ENCODE measurements at regions not wholly inside any gene's neighbourhood (a gene's known extent, or its start where the extent isn't known, plus 50 kb on each side); places are given as distances from the start of the nearest gene placed in this dataset.
"Not testable (repeated sequence)": the region's sequence is repeated elsewhere in the genome, so short reads cannot be mapped to it uniquely, and the experiment has no call there.

- H3K36me3 Mint-ChIP-seq (ENCODE audit: low read depth) = no peaks in the 10 kb centered on the region
- no peak overlapping the region for H3K4me3 Mint-ChIP-seq
- intact Hi-C loops (cut with micrococcal nuclease) = no loop called here
- H3K9me3 Mint-ChIP-seq = peaks cover 33% of the 10 kb centered on the region
- no peak overlapping the region for H3K27ac Mint-ChIP-seq
- no peaks in the 10 kb centered on the region for H3K4me1 Mint-ChIP-seq (ENCODE audit: low read depth)
- H3K27me3 Mint-ChIP-seq = no peaks in the 10 kb centered on the region
These were observed 155.2 kb downstream of the LIG4 start for GRCh38 chr13:108060111-108060510.

- no peaks in the 10 kb centered on the region for H3K27me3 Mint-ChIP-seq
- no peak overlapping the region for H3K27ac Mint-ChIP-seq
- H3K9me3 Mint-ChIP-seq = peaks cover 16% of the 10 kb centered on the region
- no peak overlapping the region for H3K4me3 Mint-ChIP-seq
- intact Hi-C loops (cut with micrococcal nuclease) = no loop called here
- H3K4me1 Mint-ChIP-seq (ENCODE audit: low read depth) = no peaks in the 10 kb centered on the region
- H3K36me3 Mint-ChIP-seq (ENCODE audit: low read depth) = no peaks in the 10 kb centered on the region
These were observed 159.1 kb downstream of the LIG4 start for GRCh38 chr13:108056278-108056677.

- intact Hi-C loops (cut with micrococcal nuclease) = no loop called here
- Mint-ChIP-seq H3K27me3 (no peaks in the 10 kb centered on the region), H3K4me3 (no peak overlapping the region), H3K9me3 (peaks cover 21% of the 10 kb centered on the region), H3K27ac (no peak overlapping the region), H3K4me1 (ENCODE audit: low read depth) (no peaks in the 10 kb centered on the region), H3K36me3 (ENCODE audit: low read depth) (no peaks in the 10 kb centered on the region)
These were observed 166.1 kb downstream of the LIG4 start for GRCh38 chr13:108049211-108049610.

GRCh38 chr13:108044954-108045353, 170.4 kb downstream of the LIG4 start:
- intact Hi-C loops (cut with micrococcal nuclease) = no loop called here
- Mint-ChIP-seq H3K4me1 (ENCODE audit: low read depth) (no peaks in the 10 kb centered on the region), H3K9me3 (peaks cover 18% of the 10 kb centered on the region), H3K4me3 (no peak overlapping the region), H3K36me3 (ENCODE audit: low read depth) (no peaks in the 10 kb centered on the region), H3K27me3 (no peaks in the 10 kb centered on the region), H3K27ac (no peak overlapping the region)

- peaks cover 18% of the 10 kb centered on the region for H3K9me3 Mint-ChIP-seq
- H3K36me3 Mint-ChIP-seq (ENCODE audit: low read depth); H3K27me3 Mint-ChIP-seq; H3K4me3 Mint-ChIP-seq; H3K4me1 Mint-ChIP-seq (ENCODE audit: low read depth); intact Hi-C loops (cut with micrococcal nuclease); H3K27ac Mint-ChIP-seq: not testable (repeated sequence)
These were observed 172.5 kb downstream of the LIG4 start for GRCh38 chr13:108042866-108043265.

- no peaks in the 10 kb centered on the region for H3K36me3 Mint-ChIP-seq (ENCODE audit: low read depth)
- H3K4me3 Mint-ChIP-seq = no peak overlapping the region
- intact Hi-C loops (cut with micrococcal nuclease) = no loop called here
- H3K9me3 Mint-ChIP-seq = peaks cover 8% of the 10 kb centered on the region
- H3K4me1 Mint-ChIP-seq (ENCODE audit: low read depth) = no peaks in the 10 kb centered on the region
- H3K27ac Mint-ChIP-seq = no peak overlapping the region
- no peaks in the 10 kb centered on the region for H3K27me3 Mint-ChIP-seq
These were observed 178.0 kb downstream of the LIG4 start for GRCh38 chr13:108037348-108037747.

- Mint-ChIP-seq H3K9me3 (peaks cover 8% of the 10 kb centered on the region), H3K27me3 (no peaks in the 10 kb centered on the region), H3K27ac (no peak overlapping the region), H3K4me1 (ENCODE audit: low read depth) (no peaks in the 10 kb centered on the region), H3K36me3 (ENCODE audit: low read depth) (no peaks in the 10 kb centered on the region), H3K4me3 (no peak overlapping the region)
- intact Hi-C loops (cut with micrococcal nuclease) = no loop called here
These were observed 178.9 kb downstream of the LIG4 start for GRCh38 chr13:108036411-108036932.

GRCh38 chr13:108034909-108035410, 180.4 kb downstream of the LIG4 start:
- intact Hi-C loops (cut with micrococcal nuclease) = no loop called here
- Mint-ChIP-seq H3K4me3 (no peak overlapping the region), H3K27ac (no peak overlapping the region), H3K4me1 (ENCODE audit: low read depth) (no peaks in the 10 kb centered on the region), H3K9me3 (peaks cover 20% of the 10 kb centered on the region), H3K36me3 (ENCODE audit: low read depth) (no peaks in the 10 kb centered on the region), H3K27me3 (no peaks in the 10 kb centered on the region)

GRCh38 chr13:108033800-108034707, 181.3 kb downstream of the LIG4 start:
- H3K4me3 Mint-ChIP-seq = no peak overlapping the region
- no peaks in the 10 kb centered on the region for H3K4me1 Mint-ChIP-seq (ENCODE audit: low read depth)
- intact Hi-C loops (cut with micrococcal nuclease) = no loop called here
- H3K36me3 Mint-ChIP-seq (ENCODE audit: low read depth) = no peaks in the 10 kb centered on the region
- H3K27ac Mint-ChIP-seq = no peak overlapping the region
- no peaks in the 10 kb centered on the region for H3K27me3 Mint-ChIP-seq
- peaks cover 22% of the 10 kb centered on the region for H3K9me3 Mint-ChIP-seq

GRCh38 chr13:108031865-108032264, 183.5 kb downstream of the LIG4 start:
- H3K36me3 Mint-ChIP-seq (ENCODE audit: low read depth) = no peaks in the 10 kb centered on the region
- H3K27ac Mint-ChIP-seq = no peak overlapping the region
- no peaks in the 10 kb centered on the region for H3K4me1 Mint-ChIP-seq (ENCODE audit: low read depth)
- no peaks in the 10 kb centered on the region for H3K27me3 Mint-ChIP-seq
- intact Hi-C loops (cut with micrococcal nuclease) = no loop called here
- peaks cover 22% of the 10 kb centered on the region for H3K9me3 Mint-ChIP-seq
- no peak overlapping the region for H3K4me3 Mint-ChIP-seq

GRCh38 chr13:108030769-108031168, 184.6 kb downstream of the LIG4 start:
- Mint-ChIP-seq H3K9me3 (peaks cover 22% of the 10 kb centered on the region), H3K4me3 (no peak overlapping the region), H3K27me3 (no peaks in the 10 kb centered on the region), H3K4me1 (ENCODE audit: low read depth) (no peaks in the 10 kb centered on the region), H3K27ac (no peak overlapping the region), H3K36me3 (ENCODE audit: low read depth) (no peaks in the 10 kb centered on the region)
- intact Hi-C loops (cut with micrococcal nuclease) = no loop called here

GRCh38 chr13:108026680-108027410, 188.5 kb downstream of the LIG4 start:
- Mint-ChIP-seq H3K27me3 (no peaks in the 10 kb centered on the region), H3K36me3 (ENCODE audit: low read depth) (no peaks in the 10 kb centered on the region), H3K9me3 (peaks cover 17% of the 10 kb centered on the region), H3K4me1 (ENCODE audit: low read depth) (no peaks in the 10 kb centered on the region), H3K4me3 (no peak overlapping the region), H3K27ac (no peak overlapping the region)
- intact Hi-C loops (cut with micrococcal nuclease) = no loop called here

GRCh38 chr13:108020027-108020426, 195.3 kb downstream of the LIG4 start:
- H3K9me3 Mint-ChIP-seq = peaks cover 38% of the 10 kb centered on the region
- no peaks in the 10 kb centered on the region for H3K4me1 Mint-ChIP-seq (ENCODE audit: low read depth)
- no peaks in the 10 kb centered on the region for H3K27me3 Mint-ChIP-seq
- intact Hi-C loops (cut with micrococcal nuclease) = no loop called here
- no peak overlapping the region for H3K4me3 Mint-ChIP-seq
- H3K36me3 Mint-ChIP-seq (ENCODE audit: low read depth) = no peaks in the 10 kb centered on the region
- no peak overlapping the region for H3K27ac Mint-ChIP-seq

- intact Hi-C loops (cut with micrococcal nuclease) = no loop called here
- peaks cover 44% of the 10 kb centered on the region for H3K9me3 Mint-ChIP-seq
- no peaks in the 10 kb centered on the region for H3K4me1 Mint-ChIP-seq (ENCODE audit: low read depth)
- no peak overlapping the region for H3K4me3 Mint-ChIP-seq
- H3K27me3 Mint-ChIP-seq = no peaks in the 10 kb centered on the region
- no peak overlapping the region for H3K27ac Mint-ChIP-seq
- no peaks in the 10 kb centered on the region for H3K36me3 Mint-ChIP-seq (ENCODE audit: low read depth)
These were observed 196.9 kb downstream of the LIG4 start for GRCh38 chr13:108018371-108018870.

Data from dendritic cell treated with granulocyte-macrophage colony-stimulating factor and Interleukin-4, amounts not matched to agents 40 ng/mL and 50 ng/mL, for 4 days (primary cell).